Stimulated activated CD8-positive, alpha-beta memory T cell treated with anti-CD3 and anti-CD28 coated beads, Interleukin-12 subunit alpha, Interleukin-12 subunit beta, amount 100 ng/mL, for 24 hours (primary cell): ENCODE measurements at regions not wholly inside any gene's neighbourhood (a gene's known extent, or its start where the extent isn't known, plus 50 kb on each side); places are given as distances from the start of the nearest gene placed in this dataset.
"Not testable (repeated sequence)": the region's sequence is repeated elsewhere in the genome, so short reads cannot be mapped to it uniquely, and the experiment has no call there.

Source experiments
- DNase-seq: peaks from one replicate; pipeline ENCODE4 v3.0.0-alpha.2; 2020; ENCODE audit errors: extremely low read depth

DNA sequence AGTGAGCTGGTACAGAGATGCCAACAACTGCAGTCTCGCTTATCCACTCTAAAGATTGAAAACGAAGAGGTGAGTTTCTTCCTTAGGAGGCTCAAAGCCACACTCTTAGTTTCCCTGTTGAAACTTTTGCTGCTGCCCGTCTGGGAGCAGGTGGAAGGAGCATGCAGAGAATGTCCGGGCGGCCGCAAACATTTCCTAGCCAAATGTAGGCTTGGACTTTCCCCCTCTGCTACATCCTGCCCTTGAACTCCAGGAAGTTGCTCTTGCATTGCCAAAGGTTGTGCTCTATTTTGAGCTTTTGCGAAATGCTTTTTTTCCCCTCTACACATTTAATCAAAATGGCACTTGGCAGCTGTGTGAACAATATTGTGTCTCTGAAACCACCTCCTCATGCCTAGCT, 65.0 kb upstream of the IKBKE start:
- not testable (repeated sequence) for DNase-seq

DNA sequence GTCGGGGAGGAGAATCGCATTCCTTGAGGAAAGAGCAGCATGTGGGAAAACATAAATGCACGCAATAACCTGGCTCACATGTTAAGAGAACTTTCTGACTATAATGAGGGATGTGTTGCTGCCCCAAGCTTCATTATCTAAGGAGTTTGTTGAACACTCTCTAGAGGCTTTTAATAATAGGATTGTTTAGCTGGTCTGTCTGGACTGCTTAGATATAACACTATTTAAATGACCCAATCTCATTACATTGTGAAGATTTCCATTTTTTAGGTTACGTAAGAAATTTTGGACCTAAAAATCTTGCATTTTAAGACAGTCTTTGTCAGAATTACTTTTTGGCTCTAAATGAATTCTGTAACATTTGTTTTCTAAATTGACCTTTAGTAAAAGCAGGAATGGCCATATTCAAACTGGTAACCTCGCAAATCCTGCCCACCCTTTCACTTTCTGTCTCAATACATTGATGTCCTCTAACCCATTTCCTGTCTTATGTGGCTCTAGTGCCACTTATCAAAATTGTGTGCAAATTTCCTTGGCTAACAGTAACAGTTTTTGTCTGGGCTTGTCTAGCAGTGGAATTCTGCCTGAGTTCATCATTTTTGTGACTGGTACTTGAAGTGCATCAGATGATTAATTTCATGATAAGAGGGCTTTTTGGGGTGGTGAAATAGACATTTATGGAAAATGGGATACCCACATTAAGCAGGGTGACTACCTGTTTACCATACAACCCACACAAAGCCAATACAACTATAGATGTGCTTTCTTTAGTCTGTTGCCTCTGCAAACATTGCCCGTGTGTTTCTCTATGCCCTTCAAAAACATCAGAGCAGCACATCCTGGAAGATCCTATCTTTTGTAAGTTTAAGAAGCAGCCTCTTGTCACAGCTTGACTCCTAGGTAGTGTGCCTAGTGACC, 61.6 kb upstream of the IKBKE start:
- not testable (repeated sequence) for DNase-seq

DNA sequence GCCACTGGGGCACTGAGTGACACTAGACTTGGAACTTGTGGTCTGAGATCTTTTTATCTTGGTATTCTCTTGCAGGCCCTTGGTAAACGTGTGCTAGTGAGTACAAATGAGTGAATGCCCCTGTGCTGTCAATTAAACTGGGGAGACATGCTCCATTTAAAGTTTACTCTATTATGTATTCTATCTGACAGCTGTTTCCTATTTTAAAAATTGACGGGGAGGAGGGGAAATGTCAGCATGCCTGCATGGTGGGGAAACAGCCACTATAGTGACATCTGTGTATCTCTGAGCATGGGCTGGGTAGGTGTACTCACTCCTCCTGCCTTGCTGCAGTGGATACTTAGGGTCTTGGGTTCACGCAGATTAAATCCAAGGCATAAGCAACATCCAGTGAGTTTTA, 59.0 kb upstream of the IKBKE start:
- no peak for DNase-seq

DNA sequence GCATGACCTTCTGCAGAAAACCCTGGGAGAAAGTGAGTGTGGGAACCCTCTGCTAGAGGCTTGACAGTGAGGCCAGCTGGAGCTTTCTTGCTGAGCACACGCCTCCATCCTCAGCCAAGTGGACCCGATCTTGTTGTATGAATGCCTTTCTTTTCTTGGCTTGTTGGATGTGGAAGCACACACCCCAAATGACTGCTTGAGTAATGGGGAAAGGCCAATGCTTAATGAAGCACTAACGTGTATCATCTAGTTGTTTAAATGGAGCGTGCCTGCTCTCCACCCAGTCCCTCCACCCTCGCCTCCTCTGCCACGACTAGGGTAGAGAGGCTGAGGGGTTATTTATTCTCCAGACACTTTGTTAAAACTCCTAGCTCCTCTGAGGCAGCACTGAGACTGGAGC, 54.3 kb upstream of the IKBKE start:
- no peak for DNase-seq

DNA sequence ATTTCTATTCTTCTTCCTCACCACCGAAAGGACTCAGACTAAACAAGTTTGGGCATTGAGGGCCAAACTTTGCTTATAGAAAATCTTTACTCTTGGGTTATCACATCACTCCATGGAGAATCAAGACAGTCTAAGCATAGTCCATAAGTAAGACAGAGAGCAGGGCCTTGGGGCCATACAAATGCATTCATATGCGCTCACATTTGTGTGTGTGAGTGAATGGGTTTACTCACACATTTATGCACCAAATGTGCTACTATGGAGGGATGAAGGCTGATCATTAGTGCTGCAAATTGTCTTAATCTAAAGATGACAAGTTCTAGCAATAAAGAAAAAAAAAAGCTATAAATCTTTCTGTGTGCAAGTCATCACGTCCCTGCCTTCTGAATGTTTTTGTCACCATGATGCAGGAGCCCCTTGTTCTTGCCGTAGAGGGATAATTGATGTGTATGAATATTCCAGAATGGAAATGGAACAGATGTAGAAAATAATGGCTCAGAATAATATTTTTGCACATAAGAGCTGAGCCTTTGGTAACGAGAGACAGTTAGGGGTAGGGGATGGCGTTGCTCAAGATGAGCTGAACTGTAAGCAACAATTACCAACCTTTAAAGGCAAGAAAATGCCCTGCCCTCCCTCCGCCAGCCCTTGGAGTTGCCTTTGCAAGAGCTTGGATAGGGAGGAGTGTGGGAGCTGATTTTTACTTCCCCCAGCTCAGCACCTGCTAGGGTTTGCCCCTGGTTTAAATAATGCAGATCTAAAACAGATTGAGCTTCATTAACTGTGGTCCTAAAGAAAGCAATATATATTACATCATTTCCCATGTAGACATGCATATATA, 52.3 kb upstream of the IKBKE start:
- DNase-seq: no peak

DNA sequence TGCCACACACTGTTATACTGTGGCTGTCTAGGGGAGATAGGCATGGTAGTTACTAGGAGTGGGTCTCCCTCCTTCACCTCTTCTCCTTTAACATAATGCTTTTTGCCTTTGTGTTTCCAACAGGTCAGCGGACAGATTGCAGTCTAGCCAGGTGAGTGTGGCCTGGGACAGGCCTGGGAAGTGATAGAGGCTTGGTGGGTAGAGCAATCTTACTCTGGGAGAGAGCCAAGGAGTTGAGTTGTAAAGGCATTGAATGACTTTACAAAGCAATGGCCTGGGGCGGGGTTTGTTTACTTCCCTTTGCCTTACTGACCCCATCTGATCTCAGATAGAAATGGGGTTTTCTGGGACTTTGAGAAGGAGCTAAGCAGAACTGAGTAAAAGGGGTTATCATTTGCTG, 51.0 kb upstream of the IKBKE start:
- DNase-seq: no peak

DNA sequence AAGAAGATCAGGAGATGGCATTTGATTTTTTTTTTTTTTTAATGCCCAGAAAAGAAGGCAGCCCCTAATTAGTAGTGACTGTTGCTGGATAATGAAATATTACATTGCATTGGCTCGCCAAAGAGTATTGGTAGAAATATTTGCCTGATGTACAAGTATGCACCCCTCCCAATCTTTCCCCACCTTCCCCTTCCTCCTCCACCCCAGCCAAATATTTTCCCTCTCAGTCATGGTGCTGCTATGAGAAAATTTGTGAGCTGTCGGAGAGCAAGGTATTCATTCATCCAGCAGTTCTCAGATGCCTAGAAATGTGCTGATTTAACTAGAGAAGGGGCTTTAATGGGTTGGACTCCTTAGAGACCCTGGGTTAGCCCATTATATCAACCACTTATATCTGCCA, 50.5 kb upstream of the IKBKE start:
- no peak for DNase-seq

DNA sequence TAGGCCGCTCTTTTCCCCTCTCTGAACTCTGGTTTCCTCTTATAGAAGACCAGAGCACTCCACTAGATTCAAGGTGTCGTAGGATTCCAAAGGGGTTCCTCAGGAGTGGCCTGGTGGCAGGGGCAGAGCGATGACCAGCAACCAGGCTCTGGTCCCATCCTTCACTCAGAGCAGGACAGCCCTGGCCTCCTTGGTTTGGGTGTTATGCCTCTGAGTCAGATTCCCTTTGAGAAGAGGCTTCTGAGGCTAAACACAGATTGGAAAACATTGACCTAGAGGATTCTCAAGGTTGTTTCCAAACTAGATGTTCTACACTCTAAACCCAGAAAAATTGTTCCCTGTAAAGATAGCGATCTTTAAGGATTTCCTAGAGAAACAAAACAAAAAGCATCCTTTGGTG, 49.8 kb upstream of the IKBKE start:
- no peak for DNase-seq
